Naive thymus-derived CD8-positive, alpha-beta T cell (primary cell): ENCODE measurements at regions not wholly inside any gene's neighbourhood (a gene's known extent, or its start where the extent isn't known, plus 50 kb on each side); places are given as distances from the start of the nearest gene placed in this dataset.

ENCODE experiments used
- ATAC-seq, 2 donors: fragments of 150-1000 bp; cut with Tn5 transposase in 1 of 2; sonication (Bioruptor Pico), chemical (Tn5 transposase) in 1 of 2; 1 replicate in 1 of 2; 2 replicates in 1 of 2; pipeline ENCODE4 v1.10.0; 2021; ENCODE audit warnings: mild to moderate bottlenecking in 2 of 2, moderate library complexity in 2 of 2
- POLR2A ChIA-PET: fragments of 350-600 bp; sonication (Branson Sonifier 250); formaldehyde crosslinking; loops from one replicate; lab custom pipeline; 2021; ENCODE audit warnings: antibody characterized with exemption; lab: Charles Lee
- DNase-seq, 10 donors: peaks; one replicate each; pipeline versions ENCODE4 v3.0.0 to v3.0.0-alpha.2; 2020 to 2022
- H3K27ac Mint-ChIP-seq, 10 donors: one replicate each; pipeline ENCODE4 v1.8.0; 2020 to 2022; ENCODE audit warnings: mild to moderate bottlenecking in 10 of 10, mixed read lengths in 10 of 10, moderate library complexity in 4 of 10, inconsistent platforms in 1 of 10
- H3K27me3 Mint-ChIP-seq, 5 donors: one replicate each; pipeline ENCODE4 v1.8.0; 2021 to 2022; ENCODE audit warnings: mixed read lengths in 5 of 5
- H3K36me3 Mint-ChIP-seq, 3 donors: one replicate each; pipeline ENCODE4 v1.8.0; 2020 to 2022; ENCODE audit warnings: mixed read lengths in 3 of 3, mild to moderate bottlenecking in 2 of 3, inconsistent platforms in 1 of 3
- H3K4me1 Mint-ChIP-seq, 4 donors: one replicate each; pipeline ENCODE4 v1.8.0; 2021 to 2022; ENCODE audit warnings: mixed read lengths in 4 of 4
- H3K4me3 Mint-ChIP-seq, 10 donors: one replicate each; pipeline ENCODE4 v1.8.0; 2020 to 2022; ENCODE audit warnings: mild to moderate bottlenecking in 10 of 10, mixed read lengths in 10 of 10, moderate library complexity in 6 of 10, inconsistent platforms in 1 of 10
- H3K9me3 Mint-ChIP-seq, 9 donors: one replicate each; pipeline ENCODE4 v1.8.0; 2020 to 2022; ENCODE audit warnings: mixed read lengths in 9 of 9, mild to moderate bottlenecking in 3 of 9, inconsistent platforms in 1 of 9, moderate library complexity in 1 of 9

- Mint-ChIP-seq H3K27ac (no peak overlapping the region), H3K4me3 (no peak overlapping the region), H3K27me3 (peaks cover 7 to 12% (median 11%) of the 10 kb centered on the region in 5 donors), H3K36me3 (no peaks in the 10 kb centered on the region), H3K4me1 (peaks cover 0 to 6% (median 3%) of the 10 kb centered on the region in 4 donors), H3K9me3 (peaks cover 0 to 4% (median 0%) of the 10 kb centered on the region in 9 donors)
- ATAC-seq (no peak), DNase-seq (no peak)
- POLR2A ChIA-PET, result no interaction called here
Measured at GRCh38 chr2:191757208-191757607, 79.3 kb downstream of the NABP1 start.

DNA sequence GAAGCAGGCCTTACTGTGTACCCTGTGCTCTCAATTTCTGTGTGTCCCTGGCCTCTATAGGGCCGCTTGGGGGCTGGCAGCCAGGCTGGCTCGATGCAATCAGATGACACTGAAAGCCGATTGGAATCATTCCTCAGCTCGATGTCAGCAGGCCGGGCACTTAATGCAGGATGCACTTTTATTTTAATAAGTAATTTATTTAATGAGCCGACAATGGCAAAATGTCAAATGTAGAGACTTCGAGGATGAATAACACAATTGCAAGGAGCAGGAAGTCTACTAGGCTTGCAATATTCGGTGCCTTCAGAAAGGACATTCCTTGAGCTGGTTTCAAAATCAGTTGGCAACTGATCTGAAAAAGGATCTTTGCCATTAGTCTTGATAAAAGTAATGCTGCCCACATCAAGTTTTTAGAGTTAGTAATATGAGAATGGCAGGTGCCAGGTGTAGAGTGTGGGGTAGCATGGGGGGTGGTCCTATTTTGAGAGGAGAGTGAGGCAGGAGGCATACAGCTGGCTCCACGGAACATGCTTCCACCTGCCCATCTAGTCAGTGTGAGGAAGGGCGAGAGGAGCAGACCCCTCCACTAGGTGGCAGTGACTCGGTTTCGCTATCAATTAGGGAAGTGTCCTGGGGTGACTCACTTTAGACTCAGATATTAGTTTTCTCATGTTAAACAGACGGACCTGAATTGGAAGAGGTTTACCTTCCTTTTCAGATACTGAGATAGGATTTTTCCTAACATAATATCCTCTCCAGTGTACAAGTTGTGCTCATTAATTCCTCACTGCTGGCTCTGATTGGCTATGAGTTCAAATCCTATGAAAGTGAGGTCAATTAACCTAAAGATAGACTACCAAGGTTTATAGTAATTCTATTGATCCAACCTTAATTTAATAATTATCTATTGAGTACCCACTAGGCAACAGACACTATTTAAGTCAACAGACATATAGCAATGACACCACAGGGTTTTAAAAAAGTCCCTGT lies 80.9 kb downstream of the NABP1 start:
- ATAC-seq, result peak; percentile 82 to 87
- Mint-ChIP-seq H3K4me1 (peaks cover 0 to 6% (median 3%) of the 10 kb centered on the region in 4 donors), H3K27ac (peak overlapping the region in 1 of 10 donors; percentile 20)

GRCh38 chr2:191759680-191760079 lies 81.7 kb downstream of the NABP1 start:
- H3K9me3 Mint-ChIP-seq, result peaks cover 0 to 4% (median 0%) of the 10 kb centered on the region in 9 donors
- POLR2A ChIA-PET, result no interaction called here
- H3K4me1 Mint-ChIP-seq, result peaks cover 0 to 6% (median 3%) of the 10 kb centered on the region in 4 donors
- peaks cover 7 to 12% (median 10%) of the 10 kb centered on the region in 5 donors for H3K27me3 Mint-ChIP-seq
- no peak for ATAC-seq
- no peak for DNase-seq
- H3K4me3 Mint-ChIP-seq, result no peak overlapping the region
- no peak overlapping the region for H3K27ac Mint-ChIP-seq
- H3K36me3 Mint-ChIP-seq, result no peaks in the 10 kb centered on the region

More for the DNA sequence above, 80.9 kb downstream of the NABP1 start:
- peak in 8 of 10 donors; percentile 5 to 42 (median 25) for DNase-seq
- H3K36me3 Mint-ChIP-seq, result no peaks in the 10 kb centered on the region
- peak overlapping the region in 2 of 10 donors; percentile 14 to 16 for H3K4me3 Mint-ChIP-seq
- peaks cover 7 to 12% (median 10%) of the 10 kb centered on the region in 5 donors for H3K27me3 Mint-ChIP-seq
- POLR2A ChIA-PET, result no interaction called here
- H3K9me3 Mint-ChIP-seq, result peaks cover 0 to 4% (median 0%) of the 10 kb centered on the region in 9 donors

DNA sequence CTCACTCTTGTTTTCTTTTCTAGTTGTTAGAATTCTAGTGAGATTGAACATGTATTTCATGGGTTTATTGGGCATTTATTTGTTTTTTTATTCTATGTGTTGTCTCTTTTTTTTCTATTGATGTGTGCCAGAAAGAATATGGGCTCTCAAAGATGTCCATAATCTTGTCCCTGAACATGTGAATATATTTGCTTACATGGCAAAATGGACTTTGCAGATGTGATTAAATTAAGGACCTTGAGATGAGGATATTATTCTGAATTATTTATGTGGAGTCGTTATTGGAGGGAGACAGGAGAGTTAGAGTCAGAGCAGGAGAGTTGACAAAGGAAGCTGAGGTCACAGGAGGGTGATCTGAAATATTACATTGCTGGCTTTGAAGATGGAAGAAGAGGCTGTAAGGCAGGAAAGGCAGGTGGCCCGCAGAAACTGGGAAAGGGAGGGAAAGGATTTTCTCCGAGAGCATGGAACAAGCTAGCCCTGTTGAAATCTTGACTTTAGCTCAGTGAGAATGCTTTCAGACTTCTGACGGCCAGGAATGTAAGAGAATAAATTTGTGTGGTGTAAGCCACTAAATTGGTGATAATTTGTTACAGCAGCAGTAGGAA lies 82.8 kb downstream of the NABP1 start:
- DNase-seq, result no peak
- no peak for ATAC-seq

GRCh38 chr2:191773136-191773535 lies 73.8 kb downstream of the CAVIN2 start:
- peaks cover 0 to 32% (median 9%) of the 10 kb centered on the region in 9 donors for H3K9me3 Mint-ChIP-seq
- POLR2A ChIA-PET, result no interaction called here
- H3K27me3 Mint-ChIP-seq, result peaks cover 2 to 22% (median 7%) of the 10 kb centered on the region in 5 donors
- ATAC-seq (no peak), DNase-seq (no peak)
- H3K36me3 Mint-ChIP-seq, result peaks cover 0 to 8% (median 7%) of the 10 kb centered on the region in 3 donors
- no peak overlapping the region for H3K27ac Mint-ChIP-seq
- no peaks in the 10 kb centered on the region for H3K4me1 Mint-ChIP-seq
- H3K4me3 Mint-ChIP-seq, result no peak overlapping the region

More for the DNA sequence above, 82.8 kb downstream of the NABP1 start:
- Mint-ChIP-seq H3K9me3 (peaks cover 0 to 6% (median 0%) of the 10 kb centered on the region in 9 donors), H3K36me3 (no peaks in the 10 kb centered on the region), H3K4me3 (no peak overlapping the region), H3K4me1 (peaks cover 0 to 6% (median 3%) of the 10 kb centered on the region in 4 donors), H3K27me3 (peaks cover 7 to 12% (median 10%) of the 10 kb centered on the region in 5 donors), H3K27ac (peak overlapping the region in 1 of 10 donors; percentile 26)
- POLR2A ChIA-PET, result no interaction called here

DNA sequence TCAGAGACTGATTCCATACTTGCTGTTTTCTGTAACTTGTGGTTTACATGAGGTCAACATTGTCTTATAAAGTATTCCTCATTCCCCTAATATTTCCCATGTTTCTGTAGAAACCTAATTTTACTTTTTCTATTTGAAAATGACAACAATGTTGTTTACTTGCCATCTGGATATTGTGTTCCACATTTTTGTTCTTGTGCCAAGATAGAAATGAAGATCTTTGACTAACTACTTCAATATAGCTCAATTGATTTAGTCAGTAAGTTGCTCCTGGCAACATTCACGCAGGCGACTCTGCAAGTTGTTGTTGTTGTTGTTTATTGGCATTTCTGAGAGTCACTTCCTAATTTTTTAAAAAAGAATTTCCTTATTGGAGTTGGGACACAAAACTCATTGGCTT lies 69.5 kb downstream of the CAVIN2 start:
- ATAC-seq (no peak), DNase-seq (no peak)
- Mint-ChIP-seq H3K36me3 (peaks cover 0 to 7% (median 5%) of the 10 kb centered on the region in 3 donors), H3K9me3 (peaks cover 0 to 24% (median 7%) of the 10 kb centered on the region in 9 donors), H3K4me3 (no peak overlapping the region), H3K4me1 (no peaks in the 10 kb centered on the region), H3K27ac (no peak overlapping the region), H3K27me3 (peaks cover 0 to 12% (median 5%) of the 10 kb centered on the region in 5 donors)
- POLR2A ChIA-PET, result no interaction called here

DNA sequence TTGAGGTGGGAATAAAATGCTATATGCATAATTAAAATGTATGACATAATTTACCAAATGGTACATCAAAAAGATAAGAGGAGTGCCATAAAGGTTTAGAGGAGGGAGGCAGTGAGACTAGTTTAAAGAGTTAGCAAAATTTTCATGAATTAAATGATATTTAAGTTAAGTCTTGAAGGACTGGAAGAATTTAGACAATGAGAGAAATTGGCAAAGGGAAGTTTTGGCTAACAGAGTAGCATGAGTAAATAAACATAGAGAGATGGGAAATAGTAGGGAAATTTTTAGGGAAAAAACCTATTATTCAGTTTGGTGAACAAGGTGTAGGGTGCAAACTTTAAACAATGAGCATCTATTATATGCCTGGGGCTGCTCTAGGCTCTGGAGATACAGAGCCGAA lies 68.8 kb downstream of the CAVIN2 start:
- Mint-ChIP-seq H3K27ac (peak overlapping the region in 1 of 10 donors; percentile 46), H3K4me1 (no peaks in the 10 kb centered on the region), H3K9me3 (peaks cover 0 to 20% (median 7%) of the 10 kb centered on the region in 9 donors), H3K36me3 (peaks cover 0 to 7% (median 5%) of the 10 kb centered on the region in 3 donors), H3K27me3 (peaks cover 0 to 12% (median 5%) of the 10 kb centered on the region in 5 donors), H3K4me3 (no peak overlapping the region)
- ATAC-seq (no peak), DNase-seq (no peak)
- POLR2A ChIA-PET, result no interaction called here

- DNase-seq, result no peak
- peaks cover 0 to 6% (median 0%) of the 10 kb centered on the region in 4 donors for H3K4me1 Mint-ChIP-seq
- H3K9me3 Mint-ChIP-seq, result no peaks in the 10 kb centered on the region
- H3K27me3 Mint-ChIP-seq, result peaks cover 0 to 6% (median 0%) of the 10 kb centered on the region in 5 donors
- POLR2A ChIA-PET, result no interaction called here
- no peak overlapping the region for H3K4me3 Mint-ChIP-seq
- no peak for ATAC-seq
- no peaks in the 10 kb centered on the region for H3K36me3 Mint-ChIP-seq
- no peak overlapping the region for H3K27ac Mint-ChIP-seq
Measured at GRCh38 chr2:191782351-191782750, 64.5 kb downstream of the CAVIN2 start.

DNA sequence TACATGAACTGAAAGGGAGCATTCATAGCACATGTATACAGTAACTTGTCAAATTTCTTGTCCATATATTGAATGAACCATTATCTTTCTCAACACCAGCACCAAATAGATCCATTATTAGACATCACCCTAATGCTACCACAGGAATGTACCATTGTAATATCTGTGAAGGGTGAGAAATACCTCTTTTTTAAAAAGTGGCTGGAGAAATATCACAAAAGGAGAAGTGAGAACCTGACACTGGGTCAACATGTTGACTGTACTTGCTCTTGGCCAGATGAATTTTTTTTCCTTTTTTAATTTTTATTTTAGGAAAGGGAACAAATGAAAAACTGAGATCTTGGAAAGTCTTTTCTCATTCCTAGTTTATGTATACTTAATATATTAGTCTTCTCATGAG lies 63.5 kb downstream of the CAVIN2 start:
- H3K27ac Mint-ChIP-seq, result no peak overlapping the region

More for the DNA sequence above, 63.5 kb downstream of the CAVIN2 start:
- POLR2A ChIA-PET, result no interaction called here
- Mint-ChIP-seq H3K9me3 (no peaks in the 10 kb centered on the region), H3K27me3 (peaks cover 0 to 8% (median 0%) of the 10 kb centered on the region in 5 donors), H3K4me1 (peaks cover 0 to 6% (median 0%) of the 10 kb centered on the region in 4 donors), H3K4me3 (no peak overlapping the region), H3K36me3 (no peaks in the 10 kb centered on the region)
- ATAC-seq (no peak), DNase-seq (no peak)
